SIG-M5 (cell line): ENCODE measurements at regions not wholly inside any gene's neighbourhood (a gene's known extent, or its start where the extent isn't known, plus 50 kb on each side); places are given as distances from the start of the nearest gene placed in this dataset.
"Not testable (repeated sequence)": the region's sequence is repeated elsewhere in the genome, so short reads cannot be mapped to it uniquely, and the experiment has no call there.

Source experiments
- DNase-seq: peaks from one replicate; lab custom pipeline; 2025; lab: John Stamatoyannopoulos, UW

GRCh38 chr6:15832841-15833240 lies 170.0 kb upstream of the DTNBP1 start:
- DNase-seq: no peak

GRCh38 chr6:15829156-15829555 lies 166.3 kb upstream of the DTNBP1 start:
- DNase-seq: no peak

GRCh38 chr6:15827496-15828255 lies 164.8 kb upstream of the DTNBP1 start:
- no peak for DNase-seq

- DNase-seq: no peak
Observed at GRCh38 chr6:15826814-15827318, 164.0 kb upstream of the DTNBP1 start.

- DNase-seq: no peak
Observed at GRCh38 chr6:15825332-15825930, 162.6 kb upstream of the DTNBP1 start.

- DNase-seq: no peak
Observed at GRCh38 chr6:15824811-15825210, 162.0 kb upstream of the DTNBP1 start.

GRCh38 chr6:15823838-15824414 lies 161.1 kb upstream of the DTNBP1 start:
- no peak for DNase-seq

- no peak for DNase-seq
Observed at GRCh38 chr6:15822835-15823234, 160.0 kb upstream of the DTNBP1 start.

- DNase-seq: no peak
Observed at GRCh38 chr6:15819841-15820240, 157.0 kb upstream of the DTNBP1 start.

- no peak for DNase-seq
Observed at GRCh38 chr6:15819226-15819625, 156.4 kb upstream of the DTNBP1 start.

GRCh38 chr6:15818491-15818890 lies 155.7 kb upstream of the DTNBP1 start:
- no peak for DNase-seq

GRCh38 chr6:15818044-15818443 lies 155.2 kb upstream of the DTNBP1 start:
- DNase-seq: no peak

- no peak for DNase-seq
Observed at GRCh38 chr6:15817100-15817499, 154.3 kb upstream of the DTNBP1 start.

GRCh38 chr6:15816661-15817060 lies 153.8 kb upstream of the DTNBP1 start:
- no peak for DNase-seq

- DNase-seq: not testable (repeated sequence)
Observed at GRCh38 chr6:15813698-15814097, 150.9 kb upstream of the DTNBP1 start.

- no peak for DNase-seq
Observed at GRCh38 chr6:15811107-15811506, 148.3 kb upstream of the DTNBP1 start.

- no peak for DNase-seq
Observed at GRCh38 chr6:15810618-15811017, 147.8 kb upstream of the DTNBP1 start.

- no peak for DNase-seq
Observed at GRCh38 chr6:15809367-15809766, 146.5 kb upstream of the DTNBP1 start.

- no peak for DNase-seq
Observed at GRCh38 chr6:15804164-15805154, 141.6 kb upstream of the DTNBP1 start.

- DNase-seq: no peak
Observed at GRCh38 chr6:15802466-15802865, 139.6 kb upstream of the DTNBP1 start.

- DNase-seq: no peak
Observed at GRCh38 chr6:15801912-15802311, 139.1 kb upstream of the DTNBP1 start.
